GM19395 (cell line): ENCODE measurements at regions not wholly inside any gene's neighbourhood (a gene's known extent, or its start where the extent isn't known, plus 50 kb on each side); places are given as distances from the start of the nearest gene placed in this dataset.
"Not testable (repeated sequence)": the region's sequence is repeated elsewhere in the genome, so short reads cannot be mapped to it uniquely, and the experiment has no call there.

Experiments
- ATAC-seq: cut with Tn5 transposase; IDR thresholded peaks from one replicate; pipeline ENCODE4 v1.9.1; 2021; ENCODE audit warnings: mild to moderate bottlenecking, moderate library complexity; ENCODE audit not compliant: unreplicated experiment

DNA sequence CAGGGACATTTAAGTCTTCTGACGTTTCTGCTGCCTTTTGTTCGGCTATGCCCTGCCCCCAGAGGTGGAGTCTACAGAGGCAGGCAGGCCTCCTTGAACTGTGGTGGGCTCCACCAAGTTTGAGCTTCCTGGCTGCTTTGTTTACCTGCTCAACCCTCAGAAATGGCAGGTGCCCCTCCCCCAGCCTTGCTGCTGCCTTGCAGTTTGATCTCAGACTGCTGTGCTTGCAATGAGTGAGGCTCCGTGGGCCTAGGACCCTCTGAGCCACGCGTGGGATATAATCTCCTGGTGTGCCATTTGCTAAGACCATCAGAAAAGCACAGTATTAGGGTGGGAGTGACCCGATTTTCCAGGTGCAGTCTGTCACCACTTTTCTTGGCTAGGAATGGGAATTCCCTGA, 647.3 kb downstream of the CD109 start:
- ATAC-seq: not testable (repeated sequence)

GRCh38 chr6:74334722-74335121, 638.7 kb downstream of the CD109 start:
- ATAC-seq: no peak

- no peak for ATAC-seq
These were observed 637.4 kb downstream of the CD109 start for GRCh38 chr6:74333406-74333805.

DNA sequence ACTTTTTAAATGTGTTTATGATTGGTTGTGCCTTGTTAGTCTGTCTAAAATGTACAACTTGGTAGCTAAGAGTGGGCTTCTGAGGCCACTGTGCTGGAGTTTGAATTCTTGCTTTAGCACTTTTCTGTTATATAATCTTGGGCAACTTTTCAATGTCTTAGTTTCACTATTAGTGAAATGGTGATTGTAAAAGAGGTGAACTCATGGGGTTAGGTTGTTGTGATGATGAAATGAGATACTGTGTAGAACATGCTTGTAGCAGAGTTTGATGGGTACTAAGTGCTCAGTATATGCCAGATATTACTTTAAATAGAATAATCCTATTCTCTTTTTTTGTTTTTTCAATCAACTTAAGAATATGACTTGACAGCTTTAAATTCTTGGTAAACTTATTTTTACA, 624.7 kb downstream of the CD109 start:
- no peak for ATAC-seq

DNA sequence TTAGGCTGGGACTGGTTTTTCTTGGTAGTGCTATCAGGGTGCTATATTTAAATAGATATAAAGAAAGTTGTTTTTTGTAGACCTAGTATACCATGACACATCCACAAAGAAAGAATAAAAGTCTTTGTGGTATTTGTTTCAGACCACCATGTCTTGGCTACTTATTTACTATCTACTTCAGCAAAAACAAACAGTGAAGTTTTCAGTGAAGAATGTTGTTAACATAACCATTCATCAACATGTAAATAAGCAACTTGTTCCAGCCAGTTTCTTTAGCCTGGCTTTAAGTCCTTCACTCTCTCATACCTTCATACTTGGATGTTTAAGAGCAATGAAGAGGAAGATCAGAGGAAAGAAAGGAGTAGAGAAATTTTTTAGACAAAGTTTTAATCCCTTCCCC, 624.1 kb downstream of the CD109 start:
- no peak for ATAC-seq

GRCh38 chr6:74319292-74319691, 623.3 kb downstream of the CD109 start:
- no peak for ATAC-seq

GRCh38 chr6:74318738-74319137, 622.7 kb downstream of the CD109 start:
- ATAC-seq: no peak

DNA sequence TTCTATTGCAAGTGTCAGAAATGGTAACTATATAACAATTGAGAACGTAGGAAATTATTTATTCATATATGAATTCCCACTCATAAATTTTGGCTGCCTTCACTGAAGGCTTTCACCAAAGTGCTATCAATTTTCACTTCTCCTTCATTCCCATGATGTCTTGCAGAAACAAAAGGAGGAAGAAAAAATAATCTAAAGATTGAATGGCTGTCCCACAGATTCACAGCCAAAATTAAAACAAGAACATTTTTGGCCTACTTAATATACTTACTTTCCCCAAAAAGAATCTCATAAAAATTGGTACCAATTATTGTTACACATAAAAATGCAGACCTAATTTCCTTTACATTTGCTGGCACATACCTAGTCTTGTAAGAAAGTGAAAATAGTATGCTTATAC, 616.1 kb downstream of the CD109 start:
- ATAC-seq: no peak

- ATAC-seq: no peak
These were observed 615.4 kb downstream of the CD109 start for GRCh38 chr6:74311431-74311830.

GRCh38 chr6:74289884-74290283, 593.9 kb downstream of the CD109 start:
- ATAC-seq: no peak

- ATAC-seq: no peak
These were observed 591.9 kb downstream of the CD109 start for GRCh38 chr6:74287932-74288331.

- ATAC-seq: no peak
These were observed 591.4 kb downstream of the CD109 start for GRCh38 chr6:74287441-74287840.

DNA sequence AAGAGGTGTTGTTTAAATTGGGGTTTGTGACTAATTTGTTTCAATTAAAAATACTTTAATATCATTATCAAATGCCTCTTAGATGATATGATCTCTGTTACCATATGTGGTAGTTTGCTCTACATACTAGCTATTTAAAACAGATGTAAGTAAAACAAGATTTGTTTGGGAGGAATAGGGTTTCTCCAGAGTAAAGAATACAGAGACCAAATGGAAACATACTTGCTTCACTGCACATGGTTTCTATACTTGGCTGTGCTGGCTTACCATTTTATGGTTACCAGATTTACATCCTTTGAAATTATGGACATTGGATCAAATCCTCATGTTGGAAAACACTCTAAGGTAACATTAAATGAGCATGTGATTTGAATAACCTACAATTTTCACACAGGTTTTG, 588.3 kb downstream of the CD109 start:
- no peak for ATAC-seq

GRCh38 chr6:74283532-74283931, 587.5 kb downstream of the CD109 start:
- no peak for ATAC-seq

- ATAC-seq: no peak
These were observed 586.2 kb downstream of the CD109 start for GRCh38 chr6:74282143-74282689.

GRCh38 chr6:74280130-74280692, 584.2 kb downstream of the CD109 start:
- ATAC-seq: no peak

DNA sequence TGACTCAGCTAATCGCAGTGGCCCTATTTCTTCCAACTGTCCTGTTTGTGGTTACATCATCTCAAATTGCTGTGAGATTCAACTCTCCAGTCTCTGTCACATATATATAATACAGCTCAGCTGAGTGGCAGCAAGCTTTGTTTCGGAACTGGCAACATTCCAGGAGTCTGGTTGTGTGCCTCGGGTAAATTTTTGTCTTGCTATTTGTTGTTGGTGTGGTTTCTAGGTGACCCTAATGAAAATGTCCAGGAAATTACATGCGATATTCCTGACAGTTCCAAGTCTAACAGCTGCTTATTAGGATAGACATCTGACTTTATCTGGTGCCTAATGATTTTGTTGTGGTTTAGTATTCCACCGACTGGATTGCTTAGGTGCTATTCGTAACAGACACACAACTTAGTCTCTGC, 581.8 kb downstream of the CD109 start:
- ATAC-seq: no peak

GRCh38 chr6:74273541-74273940, 577.5 kb downstream of the CD109 start:
- ATAC-seq: no peak

GRCh38 chr6:74269600-74269858, 573.5 kb downstream of the CD109 start:
- ATAC-seq: no peak

- no peak for ATAC-seq
These were observed 573.0 kb downstream of the CD109 start for GRCh38 chr6:74268815-74269599.

DNA sequence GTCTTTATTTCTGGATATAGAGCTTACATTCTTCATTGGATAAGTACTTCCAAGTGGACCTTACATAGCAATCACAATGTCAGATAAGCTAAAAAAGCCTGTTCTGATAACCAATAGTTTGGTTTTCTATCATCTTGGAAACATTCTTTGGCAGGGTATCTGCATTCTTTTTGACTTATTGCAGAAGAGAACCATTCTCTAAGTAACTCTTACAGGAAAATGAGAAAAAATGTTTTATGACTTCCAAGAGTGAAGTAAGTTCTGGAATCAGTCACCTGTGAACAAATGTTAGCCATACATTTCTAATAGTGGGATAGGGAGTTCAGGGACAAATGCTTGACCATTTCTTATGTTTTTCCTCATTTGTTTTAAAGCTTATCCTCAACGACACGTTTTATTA, 564.0 kb downstream of the CD109 start:
- ATAC-seq: no peak

DNA sequence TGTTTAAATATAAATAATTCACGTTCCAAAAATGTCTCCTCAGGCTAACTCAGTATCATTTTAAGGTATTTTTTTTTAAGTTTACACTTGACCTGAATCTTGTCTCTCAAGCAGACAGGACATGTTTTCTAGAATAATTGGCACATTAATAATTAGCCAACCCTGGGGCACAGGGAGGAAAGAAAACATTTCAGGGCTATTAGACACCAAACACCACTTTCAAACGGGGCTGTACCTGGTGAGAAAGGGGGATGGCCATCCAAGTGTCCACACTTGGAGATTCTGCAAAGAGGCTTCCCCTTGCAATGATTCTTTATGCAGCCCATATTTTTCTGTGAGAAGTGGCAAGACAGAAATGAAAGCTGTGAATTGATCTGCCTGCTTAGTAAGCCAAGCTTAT, 560.8 kb downstream of the CD109 start:
- ATAC-seq: no peak

- ATAC-seq: no peak
These were observed 560.4 kb downstream of the CD109 start for GRCh38 chr6:74256381-74256780.
